ENCODE measurements at regions not wholly inside any gene's neighbourhood (a gene's known extent, or its start where the extent isn't known, plus 50 kb on each side); places are given as distances from the start of the nearest gene placed in this dataset.

- no peaks in the 10 kb centered on the region for H3K36me3 Mint-ChIP-seq
- DNase-seq (ENCODE audit: low spot score in 2 of 2) = no peak
- no peaks in the 10 kb centered on the region for H3K4me1 Mint-ChIP-seq
- no peak overlapping the region for H3K27ac Mint-ChIP-seq
- H3K9me3 Mint-ChIP-seq = peaks cover 17% of the 10 kb centered on the region
- no peak for ATAC-seq
- no peak overlapping the region for H3K4me3 Mint-ChIP-seq
These were observed 268.2 kb downstream of the SH3GL2 start for GRCh38 chr9:17846948-17847655.

GRCh38 chr9:17847908-17848307 lies 269.0 kb downstream of the SH3GL2 start:
- H3K4me1 Mint-ChIP-seq = no peaks in the 10 kb centered on the region
- H3K36me3 Mint-ChIP-seq = no peaks in the 10 kb centered on the region
- no peak overlapping the region for H3K27ac Mint-ChIP-seq
- ATAC-seq = no peak
- H3K9me3 Mint-ChIP-seq = peaks cover 17% of the 10 kb centered on the region
- H3K4me3 Mint-ChIP-seq = no peak overlapping the region
- DNase-seq (ENCODE audit: low spot score in 2 of 2) = no peak

- Mint-ChIP-seq H3K9me3 (peaks cover 11% of the 10 kb centered on the region), H3K27ac (no peak overlapping the region), H3K36me3 (no peaks in the 10 kb centered on the region), H3K4me3 (no peak overlapping the region), H3K4me1 (no peaks in the 10 kb centered on the region)
- no peak for ATAC-seq
- no peak for DNase-seq (ENCODE audit: low spot score in 2 of 2)
These were observed 273.2 kb downstream of the SH3GL2 start for GRCh38 chr9:17852108-17852507.

- Mint-ChIP-seq H3K27ac (no peak overlapping the region), H3K36me3 (no peaks in the 10 kb centered on the region)
These were observed 275.6 kb downstream of the SH3GL2 start for GRCh38 chr9:17854487-17854886.

GRCh38 chr9:17856995-17857394 lies 278.1 kb downstream of the SH3GL2 start:
- no peak for DNase-seq (ENCODE audit: low spot score in 2 of 2)
- Mint-ChIP-seq H3K9me3 (peaks cover 8% of the 10 kb centered on the region), H3K27ac (no peak overlapping the region), H3K4me1 (no peaks in the 10 kb centered on the region), H3K4me3 (no peak overlapping the region), H3K36me3 (no peaks in the 10 kb centered on the region)
- no peak for ATAC-seq

More at GRCh38 chr9:17854487-17854886, 275.6 kb downstream of the SH3GL2 start:
- no peak overlapping the region for H3K4me3 Mint-ChIP-seq
- DNase-seq (ENCODE audit: low spot score in 2 of 2) (no peak), ATAC-seq (no peak)
- no peaks in the 10 kb centered on the region for H3K4me1 Mint-ChIP-seq
- peaks cover 11% of the 10 kb centered on the region for H3K9me3 Mint-ChIP-seq

GRCh38 chr9:17859228-17859627 lies 280.4 kb downstream of the SH3GL2 start:
- Mint-ChIP-seq H3K36me3 (no peaks in the 10 kb centered on the region), H3K9me3 (peaks cover 8% of the 10 kb centered on the region), H3K4me1 (no peaks in the 10 kb centered on the region), H3K4me3 (no peak overlapping the region), H3K27ac (no peak overlapping the region)
- DNase-seq (ENCODE audit: low spot score in 2 of 2) = no peak
- ATAC-seq = no peak

GRCh38 chr9:17859987-17860386 lies 281.1 kb downstream of the SH3GL2 start:
- peaks cover 5% of the 10 kb centered on the region for H3K9me3 Mint-ChIP-seq
- no peaks in the 10 kb centered on the region for H3K36me3 Mint-ChIP-seq
- no peaks in the 10 kb centered on the region for H3K4me1 Mint-ChIP-seq
- no peak for DNase-seq (ENCODE audit: low spot score in 2 of 2)
- no peak overlapping the region for H3K27ac Mint-ChIP-seq
- H3K4me3 Mint-ChIP-seq = no peak overlapping the region
- no peak for ATAC-seq

GRCh38 chr9:17862101-17862500 lies 283.2 kb downstream of the SH3GL2 start:
- no peak for ATAC-seq
- no peak overlapping the region for H3K27ac Mint-ChIP-seq
- H3K4me1 Mint-ChIP-seq = no peaks in the 10 kb centered on the region
- no peaks in the 10 kb centered on the region for H3K36me3 Mint-ChIP-seq
- no peak overlapping the region for H3K4me3 Mint-ChIP-seq
- H3K9me3 Mint-ChIP-seq = no peaks in the 10 kb centered on the region
- DNase-seq (ENCODE audit: low spot score in 2 of 2) = no peak

- ATAC-seq (no peak), DNase-seq (ENCODE audit: low spot score in 2 of 2) (no peak)
- Mint-ChIP-seq H3K4me1 (no peaks in the 10 kb centered on the region), H3K9me3 (no peaks in the 10 kb centered on the region), H3K36me3 (no peaks in the 10 kb centered on the region), H3K4me3 (no peak overlapping the region), H3K27ac (no peak overlapping the region)
These were observed 283.8 kb downstream of the SH3GL2 start for GRCh38 chr9:17862629-17863028.

GRCh38 chr9:17863213-17863883 lies 284.5 kb downstream of the SH3GL2 start:
- Mint-ChIP-seq H3K27ac (no peak overlapping the region), H3K4me3 (no peak overlapping the region), H3K36me3 (no peaks in the 10 kb centered on the region), H3K4me1 (no peaks in the 10 kb centered on the region), H3K9me3 (peaks cover 1% of the 10 kb centered on the region)
- no peak for DNase-seq (ENCODE audit: low spot score in 2 of 2)
- no peak for ATAC-seq

GRCh38 chr9:17863924-17864323 lies 285.1 kb downstream of the SH3GL2 start:
- Mint-ChIP-seq H3K4me3 (no peak overlapping the region), H3K27ac (no peak overlapping the region), H3K4me1 (no peaks in the 10 kb centered on the region), H3K36me3 (no peaks in the 10 kb centered on the region), H3K9me3 (peaks cover 4% of the 10 kb centered on the region)
- DNase-seq (ENCODE audit: low spot score in 2 of 2) (no peak), ATAC-seq (no peak)

GRCh38 chr9:17864951-17865350 lies 286.1 kb downstream of the SH3GL2 start:
- H3K9me3 Mint-ChIP-seq = peaks cover 8% of the 10 kb centered on the region
- ATAC-seq = no peak
- no peaks in the 10 kb centered on the region for H3K4me1 Mint-ChIP-seq
- H3K27ac Mint-ChIP-seq = no peak overlapping the region
- H3K4me3 Mint-ChIP-seq = no peak overlapping the region
- no peak for DNase-seq (ENCODE audit: low spot score in 2 of 2)
- H3K36me3 Mint-ChIP-seq = no peaks in the 10 kb centered on the region

- no peak overlapping the region for H3K4me3 Mint-ChIP-seq
- H3K27ac Mint-ChIP-seq = no peak overlapping the region
- H3K4me1 Mint-ChIP-seq = no peaks in the 10 kb centered on the region
- no peak for ATAC-seq
- peaks cover 8% of the 10 kb centered on the region for H3K9me3 Mint-ChIP-seq
- no peaks in the 10 kb centered on the region for H3K36me3 Mint-ChIP-seq
- no peak for DNase-seq (ENCODE audit: low spot score in 2 of 2)
These were observed 287.0 kb downstream of the SH3GL2 start for GRCh38 chr9:17865881-17866280.

GRCh38 chr9:17870722-17871121 lies 291.9 kb downstream of the SH3GL2 start:
- no peaks in the 10 kb centered on the region for H3K4me1 Mint-ChIP-seq
- H3K36me3 Mint-ChIP-seq = no peaks in the 10 kb centered on the region
- H3K4me3 Mint-ChIP-seq = no peak overlapping the region
- ATAC-seq (no peak), DNase-seq (ENCODE audit: low spot score in 2 of 2) (no peak)
- H3K9me3 Mint-ChIP-seq = peaks cover 16% of the 10 kb centered on the region
- no peak overlapping the region for H3K27ac Mint-ChIP-seq

GRCh38 chr9:17871213-17871890 lies 292.5 kb downstream of the SH3GL2 start:
- Mint-ChIP-seq H3K27ac (no peak overlapping the region), H3K4me1 (no peaks in the 10 kb centered on the region), H3K9me3 (peaks cover 16% of the 10 kb centered on the region), H3K36me3 (no peaks in the 10 kb centered on the region), H3K4me3 (no peak overlapping the region)
- DNase-seq (ENCODE audit: low spot score in 2 of 2) (no peak), ATAC-seq (no peak)

GRCh38 chr9:17875886-17876285 lies 297.0 kb downstream of the SH3GL2 start:
- H3K9me3 Mint-ChIP-seq = peaks cover 11% of the 10 kb centered on the region
- ATAC-seq = no peak
- no peak overlapping the region for H3K27ac Mint-ChIP-seq

More at GRCh38 chr9:17875886-17876285, 297.0 kb downstream of the SH3GL2 start:
- no peak for DNase-seq (ENCODE audit: low spot score in 2 of 2)
- Mint-ChIP-seq H3K4me1 (no peaks in the 10 kb centered on the region), H3K36me3 (no peaks in the 10 kb centered on the region), H3K4me3 (no peak overlapping the region)

Data from stimulated activated effector memory CD8-positive, alpha-beta T cell treated with anti-CD3 and anti-CD28 coated beads, Interleukin-12 subunit alpha, Interleukin-12 subunit beta, amount 100 ng/mL, for 72 hours (primary cell).